ENCODE measurements at regions not wholly inside any gene's neighbourhood (a gene's known extent, or its start where the extent isn't known, plus 50 kb on each side); places are given as distances from the start of the nearest gene placed in this dataset.

DNA sequence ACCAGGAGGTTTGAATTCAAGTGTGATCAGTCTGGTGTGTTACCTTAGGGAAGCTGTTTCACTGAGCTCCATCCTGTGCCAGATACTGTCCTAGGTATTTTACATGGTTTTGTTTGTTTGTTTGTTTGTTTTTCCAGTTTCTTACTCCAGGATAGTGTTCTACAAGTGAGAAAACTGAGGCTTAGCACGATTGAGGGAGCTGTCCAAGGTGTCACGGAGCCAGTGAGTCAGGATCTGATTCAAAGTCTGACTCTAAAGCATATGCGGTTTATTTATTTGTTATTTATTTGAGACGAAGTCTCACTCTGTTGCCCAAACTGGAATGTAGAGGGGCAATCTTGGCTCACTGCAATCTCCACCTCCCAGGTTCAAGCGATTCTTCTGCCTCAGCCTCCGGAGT is 79.7 kb upstream of the GNG2 start:
- no peak for DNase-seq

DNA sequence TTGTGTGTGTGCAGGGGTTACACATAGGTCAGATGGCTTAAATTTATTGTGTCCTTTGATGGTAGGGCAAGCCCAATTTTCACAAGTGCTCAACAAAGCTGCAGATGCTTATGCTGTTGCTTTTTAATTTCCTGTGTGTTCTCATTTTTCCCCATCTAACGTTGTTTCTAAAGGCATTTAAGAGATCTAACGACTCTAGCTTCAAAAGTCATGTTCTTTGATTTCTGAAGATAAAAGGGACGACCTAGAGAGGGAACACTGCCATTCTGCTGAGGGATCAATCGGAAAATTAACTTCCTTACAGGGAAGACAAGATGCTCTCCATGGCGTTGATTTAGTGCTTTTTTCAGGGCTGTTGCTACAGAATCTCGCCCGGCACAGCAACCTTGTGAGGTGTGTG is 79.0 kb upstream of the GNG2 start:
- DNase-seq, result no peak

DNA sequence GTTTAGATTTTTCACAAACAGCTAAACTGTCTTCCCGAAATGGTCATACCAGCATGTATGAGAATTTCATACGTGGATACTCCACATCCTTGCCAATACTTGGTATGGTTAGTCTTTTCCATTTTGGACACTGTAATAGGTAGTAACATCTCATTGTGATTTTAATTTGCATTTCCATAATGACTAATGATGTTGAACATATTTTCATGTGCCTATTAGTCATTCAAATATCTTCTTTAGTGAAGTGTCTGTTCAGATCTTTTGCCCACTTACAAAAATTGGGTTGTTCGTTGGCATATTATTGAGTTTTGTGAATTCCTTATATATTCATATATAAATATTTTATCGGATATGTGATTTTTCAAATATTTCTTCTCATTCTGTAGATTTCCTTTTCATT is 78.0 kb upstream of the GNG2 start:
- DNase-seq, result no peak

DNA sequence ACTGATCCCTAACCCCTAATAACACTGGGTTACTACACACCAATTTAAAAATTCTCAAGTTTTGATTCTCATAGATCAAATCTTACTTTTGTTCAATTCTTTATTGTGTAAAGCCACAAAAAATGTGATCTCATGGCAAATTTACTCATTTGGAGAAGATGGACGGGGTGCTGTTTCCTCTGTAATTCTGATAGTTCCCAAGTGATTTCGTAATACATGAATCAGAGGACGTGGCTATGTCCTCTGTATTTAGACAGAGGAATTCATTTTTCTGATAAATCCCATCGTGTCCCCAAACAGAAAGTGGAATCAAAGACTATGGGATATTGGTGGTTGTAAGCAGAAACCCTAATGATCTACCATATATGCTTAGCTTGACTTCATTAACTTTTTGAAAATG is 76.6 kb upstream of the GNG2 start:
- DNase-seq, result peak in 1 of 2 donors; percentile 29

DNA sequence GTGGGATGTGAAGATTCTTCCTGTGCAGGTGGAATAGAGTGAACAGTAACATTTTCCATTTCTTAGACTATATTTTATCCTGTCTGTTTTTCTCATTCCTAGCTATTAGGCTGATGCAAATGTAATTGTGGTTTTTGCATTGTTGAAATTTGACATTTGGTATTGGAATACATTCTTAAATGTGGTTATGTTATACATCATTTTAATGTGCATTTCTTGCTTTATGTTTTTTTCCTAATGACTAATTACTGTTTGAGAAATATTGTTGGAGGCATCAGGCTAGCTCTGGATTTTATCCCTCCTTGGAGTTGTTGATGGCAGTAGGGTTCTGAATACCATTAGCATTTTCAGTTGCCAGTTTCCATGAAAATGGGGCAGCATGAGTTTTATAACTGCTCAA is 75.9 kb upstream of the GNG2 start:
- DNase-seq, result no peak

DNA sequence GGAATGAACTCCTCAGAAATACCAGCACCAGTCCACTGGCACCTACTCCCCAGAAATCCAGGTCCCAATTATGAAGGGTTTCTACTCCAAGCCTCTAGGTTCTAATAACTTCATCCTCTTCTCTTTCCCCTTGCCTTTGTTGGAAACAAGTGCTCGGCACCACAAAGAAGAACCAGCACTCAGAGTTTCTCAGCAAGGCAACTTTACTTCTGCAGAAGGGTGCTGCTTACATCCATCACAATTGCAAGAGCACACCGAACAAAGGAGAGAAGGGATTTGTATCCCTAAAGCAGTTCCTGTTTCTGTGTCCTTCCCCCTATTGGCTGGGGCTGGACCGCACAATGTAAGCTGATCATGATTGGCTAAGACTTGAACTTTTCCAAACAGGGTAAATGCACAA is 74.2 kb upstream of the GNG2 start:
- no peak for DNase-seq

DNA sequence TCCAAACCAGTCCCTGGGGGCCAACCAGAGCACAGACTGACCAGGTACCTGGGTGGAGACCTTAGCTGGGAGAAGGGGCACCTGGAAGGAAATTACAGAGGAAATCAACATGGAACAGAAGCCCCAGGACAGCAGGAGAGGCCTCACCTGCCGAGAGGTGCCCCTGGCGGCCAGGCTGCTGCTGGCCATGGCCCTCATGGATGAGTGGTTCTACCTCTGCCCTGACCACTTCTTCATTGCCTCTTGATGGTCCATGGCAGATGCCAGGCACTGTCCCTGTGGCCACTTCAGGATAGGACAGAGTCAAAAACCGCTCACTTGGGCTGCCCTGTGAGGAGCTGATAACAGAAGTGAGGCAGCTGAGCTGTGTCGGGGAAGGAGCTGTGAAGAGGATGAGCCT is 73.1 kb upstream of the GNG2 start:
- DNase-seq, result no peak

DNA sequence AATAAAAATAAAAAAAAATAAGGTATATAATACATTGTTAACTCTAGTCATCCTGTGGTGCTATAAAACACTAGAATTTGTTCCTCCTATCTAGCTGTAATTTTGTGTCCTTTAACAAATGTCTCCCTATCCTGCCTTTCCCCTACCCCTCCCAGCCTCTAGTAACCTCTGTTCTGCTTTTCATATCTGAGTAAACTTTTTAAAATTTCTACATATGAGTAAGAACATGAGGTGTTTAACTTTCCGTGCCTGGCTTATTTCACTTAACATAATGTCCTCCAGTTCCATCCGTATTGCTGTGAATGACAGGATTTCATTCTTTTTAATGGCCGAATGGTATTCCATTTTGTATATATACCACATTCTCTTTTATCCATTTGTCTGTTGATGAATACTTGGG is 71.3 kb upstream of the GNG2 start:
- no peak for DNase-seq

DNA sequence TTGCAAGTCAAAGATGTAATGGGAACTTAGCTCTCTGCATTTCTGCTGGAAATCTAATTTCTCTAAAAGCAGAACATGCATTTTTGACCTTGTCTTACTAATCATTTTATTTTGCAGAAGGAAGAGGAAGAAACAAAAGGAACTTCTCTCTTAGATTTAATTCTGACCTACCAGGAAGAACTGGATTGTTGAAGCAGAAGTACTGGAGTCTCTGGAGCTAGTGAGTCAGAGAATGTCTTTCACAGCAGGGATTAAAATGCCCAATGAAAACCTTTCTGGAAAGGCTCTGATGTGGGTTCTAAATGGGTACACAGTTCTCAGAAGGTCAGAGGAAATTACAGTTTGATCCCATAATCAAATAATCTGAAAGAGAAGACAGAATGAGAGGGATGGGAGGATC is 70.8 kb upstream of the GNG2 start:
- DNase-seq, result no peak

DNA sequence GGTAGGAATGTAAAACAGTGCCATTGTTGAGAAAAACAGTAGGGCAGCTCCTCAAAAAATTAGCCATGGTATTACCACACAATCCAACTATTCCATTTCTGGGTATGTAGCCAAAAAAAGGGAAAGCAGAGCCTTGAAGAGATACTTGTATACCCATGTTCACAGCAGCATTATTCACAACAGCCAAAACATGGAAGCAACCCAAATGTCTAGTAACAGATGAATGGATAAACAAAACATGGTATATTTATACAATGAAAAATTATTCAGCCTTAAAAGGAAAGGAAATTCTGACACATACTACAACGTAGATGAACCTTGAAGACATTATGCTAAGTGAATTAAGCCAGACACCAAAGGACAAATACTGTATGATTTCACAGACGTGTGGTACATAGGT is 67.6 kb upstream of the GNG2 start:
- no peak for DNase-seq

DNA sequence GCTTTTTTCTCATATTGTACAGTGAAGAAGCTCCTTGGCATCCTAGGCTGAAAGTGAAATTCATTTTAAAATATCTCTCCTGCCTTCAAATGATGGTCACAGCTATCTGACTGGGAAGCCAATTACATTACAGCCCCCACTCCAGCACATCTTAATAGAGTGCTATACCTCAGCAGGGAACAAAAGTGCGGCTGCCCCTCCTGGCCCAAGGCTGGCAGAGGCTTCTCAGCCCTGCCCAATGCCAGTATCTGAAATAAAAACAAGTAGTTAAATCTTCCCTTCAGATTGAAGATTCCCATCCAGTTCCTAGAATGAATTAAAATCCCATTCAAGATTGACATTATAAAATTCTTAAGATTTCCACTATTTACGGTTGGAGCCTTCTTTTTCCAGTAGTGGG is 54.9 kb upstream of the GNG2 start:
- no peak for DNase-seq

DNA sequence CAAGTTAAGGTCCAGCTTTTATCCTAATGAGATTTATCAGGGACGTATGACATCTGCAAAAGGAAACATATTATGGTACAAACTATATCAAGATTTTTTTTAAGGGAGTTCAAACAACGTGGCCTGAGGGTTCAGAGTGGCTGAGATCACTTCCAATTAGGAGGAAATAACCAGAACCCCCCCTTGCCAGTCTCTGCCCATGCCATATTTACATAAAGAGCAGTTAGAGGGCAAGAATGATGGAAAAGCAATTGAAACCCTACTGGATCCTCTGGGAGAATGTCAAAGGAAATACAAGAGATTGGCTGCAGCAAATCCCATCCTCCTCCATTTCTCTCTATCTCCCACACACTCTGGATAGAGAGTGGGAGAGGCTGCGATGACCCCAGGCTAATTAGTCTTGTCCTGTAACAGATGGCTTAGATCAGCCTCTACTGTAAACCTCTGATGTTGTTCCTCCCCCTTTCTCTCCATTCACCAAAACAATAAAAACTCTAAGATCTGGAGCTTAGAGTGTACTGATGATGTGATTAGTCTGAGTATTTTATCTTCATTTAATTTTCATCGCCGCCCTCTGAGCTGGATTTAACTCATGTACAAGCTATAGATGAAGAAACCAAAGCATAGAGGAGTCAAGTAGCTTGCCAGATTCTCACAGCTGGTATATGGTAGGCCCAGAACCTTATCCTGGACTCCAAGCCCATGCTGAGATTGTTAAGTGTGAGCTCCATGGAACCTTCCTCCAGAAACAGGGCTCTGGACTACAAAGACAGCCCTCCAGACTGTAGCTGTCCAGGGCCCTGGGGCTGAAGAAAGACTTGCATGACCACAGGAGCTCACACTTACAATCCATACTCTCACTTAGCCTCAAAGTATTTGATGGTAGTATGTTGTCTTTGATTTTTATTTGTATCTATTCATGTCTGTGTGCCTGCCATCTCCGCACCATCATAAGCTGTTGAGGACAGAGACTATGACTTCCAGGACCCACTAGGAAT is 54.1 kb upstream of the GNG2 start:
- DNase-seq, result peak; percentile 20 to 23

DNA sequence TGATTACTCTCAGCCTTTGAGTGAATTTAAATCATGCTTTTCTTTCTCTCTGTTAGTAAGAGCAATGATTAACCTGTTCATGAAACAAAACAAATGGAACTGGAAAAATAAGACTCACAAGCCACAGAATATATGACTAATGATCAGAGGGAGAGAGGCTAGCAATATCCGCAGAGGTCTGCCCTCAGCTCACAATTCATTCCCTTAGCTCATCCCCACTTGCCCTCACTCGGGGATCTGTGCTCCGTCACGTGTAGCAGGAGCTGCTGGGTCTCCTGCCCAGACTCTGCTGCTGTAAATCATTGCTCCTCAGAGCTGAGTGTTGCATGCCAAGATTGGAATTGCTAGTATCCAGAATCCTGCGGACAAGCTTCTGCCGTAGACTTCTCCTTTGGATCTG is 53.1 kb upstream of the GNG2 start:
- no peak for DNase-seq
